KMS-11 (cell line): ENCODE measurements at regions not wholly inside any gene's neighbourhood (a gene's known extent, or its start where the extent isn't known, plus 50 kb on each side); places are given as distances from the start of the nearest gene placed in this dataset.

Experiments
- H2AFZ ChIP-seq: fragments of 200-600 bp; sonication (generic); 2 replicates; pipeline ENCODE4 v1.6.1; 2016; ENCODE audit warnings: antibody characterized with exemption, mixed run types, low read depth
- H3K27ac ChIP-seq: fragments of 200-600 bp; sonication (generic); 2 replicates; pipeline ENCODE4 v1.6.1; 2016; ENCODE audit warnings: mild to moderate bottlenecking, mixed run types
- H3K27me3 ChIP-seq: fragments of 200-600 bp; sonication (generic); 2 replicates; pipeline ENCODE4 v1.6.1; 2017; ENCODE audit warnings: mild to moderate bottlenecking, low read depth, mixed run types, moderate library complexity; ENCODE audit not compliant: insufficient read depth
- H3K36me3 ChIP-seq: fragments of 200-600 bp; sonication (generic); 2 replicates; pipeline ENCODE4 v1.6.1; 2017; ENCODE audit warnings: mild to moderate bottlenecking, mixed run types; ENCODE audit not compliant: insufficient read depth
- H3K4me1 ChIP-seq: fragments of 200-600 bp; sonication (generic); 2 replicates; pipeline ENCODE4 v1.6.1; 2016; ENCODE audit warnings: mild to moderate bottlenecking, low read depth, mixed run types; ENCODE audit not compliant: poor library complexity, severe bottlenecking
- H3K4me2 ChIP-seq: fragments of 200-600 bp; sonication (generic); 2 replicates; pipeline ENCODE4 v1.7.0; 2016; ENCODE audit warnings: mild to moderate bottlenecking, mixed run types
- H3K4me3 ChIP-seq: fragments of 200-600 bp; sonication (generic); IDR thresholded peaks from 2 replicates; pipeline ENCODE4 v1.6.1; 2017; ENCODE audit warnings: low read depth, low read length, mixed read lengths; ENCODE audit not compliant: insufficient read depth
- H3K79me2 ChIP-seq: fragments of 200-600 bp; sonication (generic); 2 replicates; pipeline ENCODE4 v1.6.1; 2016; ENCODE audit warnings: low read depth, mixed run types; ENCODE audit not compliant: insufficient read depth
- H3K9ac ChIP-seq: fragments of 200-600 bp; sonication (generic); 2 replicates; pipeline ENCODE4 v1.6.1; 2016; ENCODE audit warnings: mild to moderate bottlenecking, mixed run types
- H4K20me1 ChIP-seq: fragments of 200-600 bp; sonication (generic); 2 replicates; pipeline ENCODE4 v1.6.1; 2016; ENCODE audit warnings: mild to moderate bottlenecking, mixed run types; ENCODE audit not compliant: insufficient read depth
- CTCF ChIP-seq: fragments of 200-600 bp; sonication (generic); conservative IDR thresholded peaks from 2 replicates; pipeline ENCODE4 v1.6.1; 2017; ENCODE audit warnings: low read depth, mild to moderate bottlenecking, antibody characterized with exemption, low read length, moderate library complexity, mixed read lengths

- Histone ChIP-seq H2AFZ (no peak overlapping the region), H3K4me2 (no peak overlapping the region), H3K4me3 (no peak overlapping the region), H3K27ac (no peak overlapping the region), H3K27me3 (no peaks in the 10 kb centered on the region), H3K79me2 (no peaks in the 10 kb centered on the region), H3K36me3 (no peaks in the 10 kb centered on the region), H3K9ac (no peak overlapping the region), H4K20me1 (no peaks in the 10 kb centered on the region), H3K4me1 (no peaks in the 10 kb centered on the region)
- no peak for TF ChIP-seq CTCF
Observed at GRCh38 chr1:55584526-55585401, 369.6 kb upstream of the USP24 start.

GRCh38 chr1:55582084-55582483, 366.9 kb upstream of the USP24 start:
- Histone ChIP-seq H3K79me2 (no peaks in the 10 kb centered on the region), H4K20me1 (no peaks in the 10 kb centered on the region), H3K4me2 (no peak overlapping the region), H3K27me3 (no peaks in the 10 kb centered on the region), H3K4me3 (no peak overlapping the region), H3K9ac (no peak overlapping the region), H3K36me3 (no peaks in the 10 kb centered on the region), H2AFZ (no peak overlapping the region), H3K27ac (no peak overlapping the region), H3K4me1 (no peaks in the 10 kb centered on the region)
- no peak for TF ChIP-seq CTCF

- no peak overlapping the region for H2AFZ ChIP-seq
- no peak overlapping the region for H3K9ac ChIP-seq
- no peak overlapping the region for H3K27ac ChIP-seq
- no peaks in the 10 kb centered on the region for H3K4me1 ChIP-seq
- H3K4me3 ChIP-seq, result no peak overlapping the region
- no peak for TF ChIP-seq CTCF
- H3K4me2 ChIP-seq, result no peak overlapping the region
- H3K27me3 ChIP-seq, result no peaks in the 10 kb centered on the region
- H4K20me1 ChIP-seq, result no peaks in the 10 kb centered on the region
- no peaks in the 10 kb centered on the region for H3K79me2 ChIP-seq
- H3K36me3 ChIP-seq, result no peaks in the 10 kb centered on the region
Observed at GRCh38 chr1:55580845-55581332, 365.7 kb upstream of the USP24 start.

- Histone ChIP-seq H3K27ac (no peak overlapping the region), H3K4me1 (no peaks in the 10 kb centered on the region), H3K9ac (no peak overlapping the region), H2AFZ (no peak overlapping the region), H3K36me3 (no peaks in the 10 kb centered on the region), H4K20me1 (no peaks in the 10 kb centered on the region), H3K79me2 (no peaks in the 10 kb centered on the region), H3K27me3 (no peaks in the 10 kb centered on the region), H3K4me3 (no peak overlapping the region), H3K4me2 (no peak overlapping the region)
- no peak for TF ChIP-seq CTCF
Observed at GRCh38 chr1:55579332-55580001, 364.3 kb upstream of the USP24 start.
